MM.1S (cell line): ENCODE measurements at regions not wholly inside any gene's neighbourhood (a gene's known extent, or its start where the extent isn't known, plus 50 kb on each side); places are given as distances from the start of the nearest gene placed in this dataset.

Experiments used
- DNase-seq: peaks from one replicate; pipeline ENCODE4 v3.0.0-alpha.2; 2015
- H2AFZ ChIP-seq: fragments of 300-600 bp; sonication (generic); 2 replicates; pipeline ENCODE4 v1.6.0; 2016; ENCODE audit warnings: antibody characterized with exemption, low read length
- H3F3A ChIP-seq: fragments of 300-600 bp; sonication (generic); 2 replicates; pipeline ENCODE4 v1.6.1; 2016; ENCODE audit warnings: mild to moderate bottlenecking, antibody characterized with exemption, low read length, moderate library complexity, mixed read lengths; ENCODE audit not compliant: insufficient read depth
- H3K27ac ChIP-seq: fragments of 300-600 bp; sonication (generic); 2 replicates; pipeline ENCODE4 v1.5.1; 2016; ENCODE audit warnings: mild to moderate bottlenecking, low read length
- H3K27me3 ChIP-seq: fragments of 300-600 bp; sonication (generic); replicated peaks from 2 replicates; pipeline ENCODE4 v1.6.0; 2016; ENCODE audit warnings: low read length; ENCODE audit not compliant: insufficient read depth
- H3K36me3 ChIP-seq: fragments of 300-600 bp; sonication (generic); replicated peaks from 2 replicates; pipeline ENCODE4 v1.6.1; 2016; ENCODE audit warnings: mild to moderate bottlenecking, low read length, mixed read lengths; ENCODE audit not compliant: insufficient read depth
- H3K4me1 ChIP-seq: fragments of 300-600 bp; sonication (generic); 2 replicates; pipeline ENCODE4 v1.6.1; 2016; ENCODE audit warnings: low read length, mixed read lengths
- H3K4me2 ChIP-seq: fragments of 300-600 bp; sonication (generic); 2 replicates; pipeline ENCODE4 v1.6.0; 2016; ENCODE audit warnings: low read depth, low read length
- H3K4me3 ChIP-seq: fragments of 300-600 bp; sonication (generic); 2 replicates; pipeline ENCODE4 v1.5.1; 2016; ENCODE audit warnings: low read length, mixed read lengths
- H3K79me2 ChIP-seq: fragments of 300-600 bp; sonication (generic); 2 replicates; pipeline ENCODE4 v1.6.1; 2016; ENCODE audit warnings: mixed run types, low read length, mixed read lengths
- H3K9ac ChIP-seq: fragments of 300-600 bp; sonication (generic); 2 replicates; pipeline ENCODE4 v1.6.1; 2016; ENCODE audit warnings: low read length, mixed read lengths
- H3K9me2 ChIP-seq: fragments of 300-600 bp; sonication (generic); replicated peaks from 2 replicates; pipeline ENCODE4 v1.6.1; 2016; ENCODE audit warnings: mild to moderate bottlenecking, low read length, mixed read lengths; ENCODE audit not compliant: insufficient read depth
- H3K9me3 ChIP-seq: fragments of 300-600 bp; sonication (generic); replicated peaks from 2 replicates; pipeline ENCODE4 v1.6.1; 2016; ENCODE audit warnings: mild to moderate bottlenecking, low read length, mixed read lengths; ENCODE audit not compliant: insufficient read depth
- H4K20me1 ChIP-seq: fragments of 300-600 bp; sonication (generic); 2 replicates; pipeline ENCODE4 v1.6.1; 2016; ENCODE audit warnings: mild to moderate bottlenecking, low read length, moderate library complexity, mixed read lengths; ENCODE audit not compliant: insufficient read depth
- EZH2 ChIP-seq: fragments of 300-600 bp; sonication (generic); optimal IDR thresholded peaks from 2 replicates; pipeline ENCODE3; 2017; ENCODE audit warnings: low read depth, mild to moderate bottlenecking, antibody characterized with exemption, low read length, mixed read lengths
- EZH2phosphoT487 ChIP-seq: fragments of 300-600 bp; sonication (generic); IDR thresholded peaks from 2 replicates; pipeline ENCODE4 v1.6.1; 2018; ENCODE audit warnings: antibody characterized with exemption, low read length
- TF ChIP-seq, protein P1 (sequence below): fragments of 300-600 bp; sonication (generic); IDR thresholded peaks from 2 replicates; pipeline ENCODE4 v1.5.1; 2016; ENCODE audit warnings: antibody characterized with exemption, low read length, mixed read lengths

DNA sequence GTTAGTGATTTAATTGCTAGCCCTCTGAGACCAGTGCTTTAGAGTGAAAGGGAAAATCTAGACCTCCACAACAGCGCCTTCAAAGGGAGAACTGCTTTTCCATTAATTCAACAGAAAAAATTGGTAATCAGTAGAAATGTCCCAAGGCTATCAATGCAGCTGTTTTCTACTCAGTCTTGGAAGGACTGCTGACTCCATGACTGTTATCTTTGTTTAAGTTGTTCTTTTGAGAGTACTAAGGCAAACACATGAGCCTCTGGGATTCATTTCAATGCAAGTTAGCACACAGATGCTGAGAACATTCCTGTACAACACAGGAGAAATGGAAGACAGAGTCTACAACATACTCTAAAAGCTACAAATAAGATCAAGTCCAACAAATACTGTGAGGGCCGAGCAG, 301.7 kb upstream of the PTCHD4 start:
- H3K36me3 ChIP-seq = no peaks in the 10 kb centered on the region
- no peaks in the 10 kb centered on the region for H3K9me3 ChIP-seq
- no peaks in the 10 kb centered on the region for H3K9me2 ChIP-seq
- TF ChIP-seq EZH2 (no peak), EZH2phosphoT487 (no peak)
- TF ChIP-seq, protein P1, sequence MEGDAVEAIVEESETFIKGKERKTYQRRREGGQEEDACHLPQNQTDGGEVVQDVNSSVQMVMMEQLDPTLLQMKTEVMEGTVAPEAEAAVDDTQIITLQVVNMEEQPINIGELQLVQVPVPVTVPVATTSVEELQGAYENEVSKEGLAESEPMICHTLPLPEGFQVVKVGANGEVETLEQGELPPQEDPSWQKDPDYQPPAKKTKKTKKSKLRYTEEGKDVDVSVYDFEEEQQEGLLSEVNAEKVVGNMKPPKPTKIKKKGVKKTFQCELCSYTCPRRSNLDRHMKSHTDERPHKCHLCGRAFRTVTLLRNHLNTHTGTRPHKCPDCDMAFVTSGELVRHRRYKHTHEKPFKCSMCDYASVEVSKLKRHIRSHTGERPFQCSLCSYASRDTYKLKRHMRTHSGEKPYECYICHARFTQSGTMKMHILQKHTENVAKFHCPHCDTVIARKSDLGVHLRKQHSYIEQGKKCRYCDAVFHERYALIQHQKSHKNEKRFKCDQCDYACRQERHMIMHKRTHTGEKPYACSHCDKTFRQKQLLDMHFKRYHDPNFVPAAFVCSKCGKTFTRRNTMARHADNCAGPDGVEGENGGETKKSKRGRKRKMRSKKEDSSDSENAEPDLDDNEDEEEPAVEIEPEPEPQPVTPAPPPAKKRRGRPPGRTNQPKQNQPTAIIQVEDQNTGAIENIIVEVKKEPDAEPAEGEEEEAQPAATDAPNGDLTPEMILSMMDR = no peak
- H3K4me1 ChIP-seq = no peaks in the 10 kb centered on the region
- no peak overlapping the region for H3K9ac ChIP-seq
- no peaks in the 10 kb centered on the region for H3F3A ChIP-seq
- H3K27ac ChIP-seq = no peak overlapping the region
- no peaks in the 10 kb centered on the region for H4K20me1 ChIP-seq
- no peak overlapping the region for H3K4me2 ChIP-seq
- no peaks in the 10 kb centered on the region for H3K27me3 ChIP-seq
- no peak for DNase-seq
- H3K79me2 ChIP-seq = no peaks in the 10 kb centered on the region
- no peak overlapping the region for H3K4me3 ChIP-seq
- no peak overlapping the region for H2AFZ ChIP-seq

DNA sequence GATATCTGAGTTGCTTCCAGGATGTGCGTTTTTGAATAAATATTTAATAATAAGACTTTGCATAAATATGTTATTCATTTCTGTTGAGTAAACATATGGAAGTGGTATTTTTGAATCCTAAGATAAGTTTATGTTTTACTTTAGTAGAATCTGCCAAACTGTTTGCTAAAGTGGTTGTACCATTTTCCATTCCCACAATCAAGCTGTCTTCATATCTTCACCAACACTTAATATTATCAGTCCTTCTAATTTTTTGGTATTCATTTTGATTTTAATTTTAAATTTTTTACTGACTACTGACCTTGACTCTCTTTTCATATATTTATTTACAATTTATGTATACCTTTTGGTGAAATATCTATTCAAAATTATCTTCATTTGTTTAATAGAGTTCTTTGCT, 293.9 kb upstream of the PTCHD4 start:
- Histone ChIP-seq H3K9me2 (no peaks in the 10 kb centered on the region), H3K9ac (no peak overlapping the region), H2AFZ (no peak overlapping the region), H3K4me1 (no peaks in the 10 kb centered on the region), H3K36me3 (no peaks in the 10 kb centered on the region), H4K20me1 (no peaks in the 10 kb centered on the region), H3K27me3 (no peaks in the 10 kb centered on the region), H3K9me3 (no peaks in the 10 kb centered on the region; the same call in 1 of the 2 replicates), H3F3A (no peaks in the 10 kb centered on the region), H3K79me2 (no peaks in the 10 kb centered on the region), H3K27ac (no peak overlapping the region), H3K4me3 (no peak overlapping the region), H3K4me2 (no peak overlapping the region)
- DNase-seq = no peak
- TF ChIP-seq EZH2phosphoT487 (no peak), EZH2 (no peak)
- TF ChIP-seq, protein P1 = no peak

DNA sequence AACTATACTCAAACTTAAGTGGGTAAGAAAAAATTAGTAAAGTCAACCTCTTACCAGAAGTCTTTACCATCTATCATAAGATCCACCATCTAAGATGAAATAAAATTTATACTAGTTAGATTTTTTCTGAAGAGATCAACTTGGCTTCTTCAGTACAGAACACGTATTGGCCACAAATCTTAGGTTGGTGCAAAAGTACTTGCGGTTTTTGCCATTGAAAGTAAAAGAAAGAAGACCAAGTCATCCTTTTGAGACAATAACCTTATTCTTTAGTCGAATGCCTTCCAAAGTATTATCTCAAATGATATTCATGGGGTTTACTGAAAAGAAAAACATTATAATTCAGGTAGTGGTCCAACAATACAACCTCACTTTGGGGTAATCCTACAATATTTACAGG, 292.6 kb upstream of the PTCHD4 start:
- no peaks in the 10 kb centered on the region for H3F3A ChIP-seq
- H3K4me2 ChIP-seq = no peak overlapping the region
- H3K9me2 ChIP-seq = no peaks in the 10 kb centered on the region
- no peaks in the 10 kb centered on the region for H3K4me1 ChIP-seq
- no peaks in the 10 kb centered on the region; the same call in 1 of the 2 replicates for H3K9me3 ChIP-seq
- H3K36me3 ChIP-seq = no peaks in the 10 kb centered on the region
- no peaks in the 10 kb centered on the region for H3K79me2 ChIP-seq
- H2AFZ ChIP-seq = no peak overlapping the region
- TF ChIP-seq EZH2phosphoT487 = no peak
- no peak for TF ChIP-seq EZH2
- TF ChIP-seq, protein P1 = no peak
- H3K27ac ChIP-seq = no peak overlapping the region
- no peak overlapping the region for H3K9ac ChIP-seq
- no peak for DNase-seq
- no peaks in the 10 kb centered on the region for H3K27me3 ChIP-seq
- no peak overlapping the region for H3K4me3 ChIP-seq
- H4K20me1 ChIP-seq = no peaks in the 10 kb centered on the region
